ENCODE measurements at regions not wholly inside any gene's neighbourhood (a gene's known extent, or its start where the extent isn't known, plus 50 kb on each side); places are given as distances from the start of the nearest gene placed in this dataset.

DNA sequence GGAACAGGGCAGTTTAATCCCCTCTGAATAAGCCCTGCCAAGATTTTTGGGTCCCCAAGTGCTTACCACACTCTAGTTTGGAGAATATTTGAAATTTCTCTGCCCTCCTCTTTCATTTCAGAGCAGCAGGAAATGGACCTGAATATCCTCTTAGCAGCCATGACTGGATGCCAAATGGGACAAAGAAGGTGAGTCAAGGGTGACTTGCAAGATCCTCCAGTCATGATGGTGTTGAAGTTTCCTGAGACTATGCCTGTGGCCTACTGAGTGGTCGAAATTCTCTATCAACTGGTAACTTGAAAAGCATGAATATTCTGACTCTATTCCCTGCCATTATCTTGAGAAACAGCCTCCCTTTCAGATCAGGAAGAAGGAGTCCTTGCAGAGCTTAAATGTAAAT, 1674.7 kb upstream of the SEL1L start:
- TF ChIP-seq, protein P1, sequence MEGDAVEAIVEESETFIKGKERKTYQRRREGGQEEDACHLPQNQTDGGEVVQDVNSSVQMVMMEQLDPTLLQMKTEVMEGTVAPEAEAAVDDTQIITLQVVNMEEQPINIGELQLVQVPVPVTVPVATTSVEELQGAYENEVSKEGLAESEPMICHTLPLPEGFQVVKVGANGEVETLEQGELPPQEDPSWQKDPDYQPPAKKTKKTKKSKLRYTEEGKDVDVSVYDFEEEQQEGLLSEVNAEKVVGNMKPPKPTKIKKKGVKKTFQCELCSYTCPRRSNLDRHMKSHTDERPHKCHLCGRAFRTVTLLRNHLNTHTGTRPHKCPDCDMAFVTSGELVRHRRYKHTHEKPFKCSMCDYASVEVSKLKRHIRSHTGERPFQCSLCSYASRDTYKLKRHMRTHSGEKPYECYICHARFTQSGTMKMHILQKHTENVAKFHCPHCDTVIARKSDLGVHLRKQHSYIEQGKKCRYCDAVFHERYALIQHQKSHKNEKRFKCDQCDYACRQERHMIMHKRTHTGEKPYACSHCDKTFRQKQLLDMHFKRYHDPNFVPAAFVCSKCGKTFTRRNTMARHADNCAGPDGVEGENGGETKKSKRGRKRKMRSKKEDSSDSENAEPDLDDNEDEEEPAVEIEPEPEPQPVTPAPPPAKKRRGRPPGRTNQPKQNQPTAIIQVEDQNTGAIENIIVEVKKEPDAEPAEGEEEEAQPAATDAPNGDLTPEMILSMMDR (IDR thresholded peaks at IDR 0.05; ENCODE audit: poor library complexity) = no peak
- no peak for TF ChIP-seq EZH2 (IDR thresholded peaks at IDR 0.05; ENCODE audit: borderline replicate concordance)
